VCaP (cell line): ENCODE measurements at regions not wholly inside any gene's neighbourhood (a gene's known extent, or its start where the extent isn't known, plus 50 kb on each side); places are given as distances from the start of the nearest gene placed in this dataset.

ENCODE experiments used
- H3K27ac ChIP-seq: fragments of 450-650 bp; 2 replicates; pipeline ENCODE4 v1.5.1; 2017
- TF ChIP-seq, protein P1 (sequence below): fragments of 450-650 bp; conservative IDR thresholded peaks from 2 replicates; pipeline ENCODE4 v1.5.1; 2017; ENCODE audit warnings: mild to moderate bottlenecking, moderate library complexity

DNA sequence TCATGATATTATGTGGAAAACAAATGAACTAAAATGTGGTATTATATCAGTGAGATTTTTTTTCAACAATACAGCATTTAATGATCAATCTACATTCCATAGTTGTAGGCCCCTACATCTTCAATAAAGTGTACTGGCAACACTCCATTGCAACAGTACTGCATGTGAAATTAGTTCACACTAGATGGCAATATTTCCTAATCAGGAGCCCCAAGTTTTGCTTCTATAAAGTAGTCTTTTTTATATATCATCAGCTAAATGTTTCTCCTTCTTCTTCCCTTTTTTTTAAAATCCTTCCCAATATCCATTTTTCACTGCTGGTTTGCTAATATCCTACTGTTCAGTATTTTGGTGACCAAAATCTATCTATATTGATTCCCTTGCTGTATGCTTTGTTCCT lies 528.3 kb upstream of the ATXN8OS start:
- TF ChIP-seq, protein P1, sequence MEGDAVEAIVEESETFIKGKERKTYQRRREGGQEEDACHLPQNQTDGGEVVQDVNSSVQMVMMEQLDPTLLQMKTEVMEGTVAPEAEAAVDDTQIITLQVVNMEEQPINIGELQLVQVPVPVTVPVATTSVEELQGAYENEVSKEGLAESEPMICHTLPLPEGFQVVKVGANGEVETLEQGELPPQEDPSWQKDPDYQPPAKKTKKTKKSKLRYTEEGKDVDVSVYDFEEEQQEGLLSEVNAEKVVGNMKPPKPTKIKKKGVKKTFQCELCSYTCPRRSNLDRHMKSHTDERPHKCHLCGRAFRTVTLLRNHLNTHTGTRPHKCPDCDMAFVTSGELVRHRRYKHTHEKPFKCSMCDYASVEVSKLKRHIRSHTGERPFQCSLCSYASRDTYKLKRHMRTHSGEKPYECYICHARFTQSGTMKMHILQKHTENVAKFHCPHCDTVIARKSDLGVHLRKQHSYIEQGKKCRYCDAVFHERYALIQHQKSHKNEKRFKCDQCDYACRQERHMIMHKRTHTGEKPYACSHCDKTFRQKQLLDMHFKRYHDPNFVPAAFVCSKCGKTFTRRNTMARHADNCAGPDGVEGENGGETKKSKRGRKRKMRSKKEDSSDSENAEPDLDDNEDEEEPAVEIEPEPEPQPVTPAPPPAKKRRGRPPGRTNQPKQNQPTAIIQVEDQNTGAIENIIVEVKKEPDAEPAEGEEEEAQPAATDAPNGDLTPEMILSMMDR = peak; percentile 38
- no peak overlapping the region for H3K27ac ChIP-seq

DNA sequence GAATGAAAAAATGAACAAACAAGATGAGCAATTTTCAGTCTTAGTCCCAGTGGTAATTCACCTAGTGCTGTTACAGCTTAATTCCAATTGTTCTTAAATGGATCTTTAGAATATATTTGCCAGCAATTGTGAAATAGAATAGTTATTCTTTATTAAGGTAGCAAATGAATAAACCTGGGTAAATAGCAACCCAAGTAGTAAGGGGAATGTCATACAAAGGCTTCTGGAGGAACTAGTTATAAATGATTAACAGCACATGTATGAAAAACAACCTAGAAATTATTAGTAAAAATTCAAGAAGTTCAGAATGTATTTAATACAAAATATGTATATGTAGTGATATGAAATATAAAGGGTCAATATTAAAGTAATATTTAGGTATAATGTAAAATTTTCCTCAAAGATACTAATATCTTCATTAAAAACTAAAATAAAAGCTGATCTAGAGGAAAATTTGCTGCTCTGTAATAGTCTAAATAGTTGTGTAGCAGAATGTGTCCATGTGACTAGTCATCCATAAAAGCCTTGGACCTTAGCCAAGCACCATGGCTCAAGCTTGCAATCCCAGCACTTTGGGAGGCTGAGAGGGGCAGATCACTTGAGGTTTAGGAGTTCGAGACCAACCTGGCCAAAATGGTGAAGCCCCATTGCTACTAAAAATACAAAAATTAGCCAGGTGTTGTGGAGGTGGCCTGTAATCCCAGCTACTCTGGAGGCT lies 535.9 kb upstream of the ATXN8OS start:
- H3K27ac ChIP-seq = no peak overlapping the region
- TF ChIP-seq, protein P1 = no peak

GRCh38 chr13:69567514-69567913 lies 540.1 kb upstream of the ATXN8OS start:
- no peak overlapping the region for H3K27ac ChIP-seq
- TF ChIP-seq, protein P1 = no peak

DNA sequence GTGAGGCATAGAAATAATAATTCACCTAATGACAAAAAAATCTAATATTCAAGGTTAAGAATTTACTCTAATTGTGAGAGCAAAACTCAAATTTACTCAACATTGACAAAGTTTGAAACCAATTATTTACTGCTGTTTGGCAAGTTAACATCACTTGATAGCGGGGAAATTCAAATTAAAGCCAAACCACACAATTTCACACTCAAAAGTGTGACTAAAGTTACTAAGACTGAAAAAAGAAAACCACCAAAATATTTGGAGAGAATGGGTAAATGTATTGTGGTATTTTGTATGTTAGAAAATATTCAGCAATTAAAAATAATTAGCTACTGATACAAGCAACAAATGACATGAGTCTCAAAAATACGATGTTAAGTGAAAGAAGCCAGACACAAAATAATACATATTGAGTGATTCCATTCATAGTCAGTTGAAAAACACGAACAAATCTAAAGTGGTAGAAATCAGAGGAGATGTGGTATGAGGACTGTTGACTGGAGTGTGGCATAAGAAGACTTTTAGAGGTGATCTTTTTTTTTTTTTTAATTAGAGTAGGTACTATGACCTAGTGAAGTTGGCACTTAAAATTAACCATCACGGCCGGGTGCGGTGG lies 541.4 kb upstream of the ATXN8OS start:
- H3K27ac ChIP-seq = no peak overlapping the region
- TF ChIP-seq, protein P1 = no peak

GRCh38 chr13:69565334-69565733 lies 542.3 kb upstream of the ATXN8OS start:
- TF ChIP-seq, protein P1 = 0 out of 2 replicates have a peak, but pooled peaks have one; percentile 12
- no peak overlapping the region for H3K27ac ChIP-seq

DNA sequence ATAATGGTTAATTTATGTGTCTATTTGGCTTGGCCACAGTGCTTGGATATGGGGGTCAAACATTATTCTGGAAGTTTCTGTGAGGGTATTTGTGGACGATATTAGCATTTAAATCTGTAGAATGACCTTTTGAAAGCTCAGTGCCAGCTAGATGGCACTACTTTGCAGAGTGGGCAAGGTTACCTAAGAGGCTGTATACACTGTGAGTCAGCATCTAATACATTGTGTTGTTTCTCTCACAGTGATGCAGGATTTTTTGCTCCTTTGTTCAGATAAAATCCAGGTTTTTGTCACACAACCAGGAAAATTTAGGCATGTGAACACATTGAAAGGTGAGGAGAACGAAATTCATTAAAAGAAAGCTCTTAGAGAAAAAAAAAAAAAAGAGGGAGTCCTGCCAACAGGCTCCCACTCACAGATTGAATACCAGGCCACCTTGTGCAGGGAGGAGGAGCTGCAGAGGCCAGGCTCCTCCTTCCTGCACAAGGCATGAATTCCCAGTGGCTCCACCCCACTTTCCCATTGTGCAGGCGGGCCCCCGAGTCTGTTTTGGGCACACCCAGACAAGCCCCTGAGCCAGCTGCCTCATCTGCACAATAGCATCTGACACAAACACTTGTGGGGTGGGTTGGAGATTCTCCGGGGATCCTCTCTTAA lies 551.0 kb upstream of the ATXN8OS start:
- TF ChIP-seq, protein P1 = no peak
- no peak overlapping the region for H3K27ac ChIP-seq

- H3K27ac ChIP-seq = no peak overlapping the region
- TF ChIP-seq, protein P1 = no peak
These were observed 553.6 kb upstream of the ATXN8OS start for GRCh38 chr13:69553976-69554375.
